Hepatocyte (in vitro differentiated cells): ENCODE measurements at regions not wholly inside any gene's neighbourhood (a gene's known extent, or its start where the extent isn't known, plus 50 kb on each side); places are given as distances from the start of the nearest gene placed in this dataset.

Experiments used
- EZH2 ChIP-seq: fragments of 200-600 bp; sonication (generic); IDR thresholded peaks from 2 replicates; pipeline ENCODE4 v1.6.1; 2016; ENCODE audit warnings: antibody characterized with exemption, mild to moderate bottlenecking, borderline replicate concordance
- EZH2phosphoT487 ChIP-seq: fragments of 200-600 bp; sonication (generic); IDR thresholded peaks from one replicate; pipeline ENCODE4 v1.6.1; 2018; ENCODE audit warnings: antibody characterized with exemption, mild to moderate bottlenecking, low read depth, moderate library complexity; ENCODE audit not compliant: unreplicated experiment, severe bottlenecking
- TF ChIP-seq, protein P1 (sequence below): fragments of 200-600 bp; sonication (generic); IDR thresholded peaks from 2 replicates; pipeline ENCODE4 v1.5.1; 2016; ENCODE audit warnings: antibody characterized with exemption, mild to moderate bottlenecking; ENCODE audit not compliant: poor library complexity

DNA sequence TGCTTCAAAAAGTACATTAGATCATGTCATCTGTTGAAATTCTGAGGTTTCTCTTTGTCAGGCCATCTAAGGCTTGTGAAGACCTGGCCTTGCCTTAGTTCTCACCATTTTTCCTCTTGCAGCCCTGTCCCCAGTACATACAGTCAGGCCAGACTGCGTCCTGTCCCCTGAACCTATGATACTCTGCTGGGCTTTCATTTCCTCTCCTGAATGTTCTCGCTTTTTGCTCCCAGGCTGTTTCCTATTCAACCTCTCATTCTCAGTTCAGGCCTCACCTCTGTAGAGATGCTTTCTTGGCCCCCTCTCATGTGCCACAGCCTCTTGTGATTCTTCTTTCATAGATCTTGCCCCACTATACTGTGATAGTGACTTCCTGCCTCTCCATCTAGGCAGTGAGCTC is 648.8 kb upstream of the KCNMB2 start:
- TF ChIP-seq, protein P1, sequence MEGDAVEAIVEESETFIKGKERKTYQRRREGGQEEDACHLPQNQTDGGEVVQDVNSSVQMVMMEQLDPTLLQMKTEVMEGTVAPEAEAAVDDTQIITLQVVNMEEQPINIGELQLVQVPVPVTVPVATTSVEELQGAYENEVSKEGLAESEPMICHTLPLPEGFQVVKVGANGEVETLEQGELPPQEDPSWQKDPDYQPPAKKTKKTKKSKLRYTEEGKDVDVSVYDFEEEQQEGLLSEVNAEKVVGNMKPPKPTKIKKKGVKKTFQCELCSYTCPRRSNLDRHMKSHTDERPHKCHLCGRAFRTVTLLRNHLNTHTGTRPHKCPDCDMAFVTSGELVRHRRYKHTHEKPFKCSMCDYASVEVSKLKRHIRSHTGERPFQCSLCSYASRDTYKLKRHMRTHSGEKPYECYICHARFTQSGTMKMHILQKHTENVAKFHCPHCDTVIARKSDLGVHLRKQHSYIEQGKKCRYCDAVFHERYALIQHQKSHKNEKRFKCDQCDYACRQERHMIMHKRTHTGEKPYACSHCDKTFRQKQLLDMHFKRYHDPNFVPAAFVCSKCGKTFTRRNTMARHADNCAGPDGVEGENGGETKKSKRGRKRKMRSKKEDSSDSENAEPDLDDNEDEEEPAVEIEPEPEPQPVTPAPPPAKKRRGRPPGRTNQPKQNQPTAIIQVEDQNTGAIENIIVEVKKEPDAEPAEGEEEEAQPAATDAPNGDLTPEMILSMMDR: no peak
- TF ChIP-seq EZH2 (no peak), EZH2phosphoT487 (no peak)
